Uterus (tissue), 3 donors: ENCODE measurements at regions not wholly inside any gene's neighbourhood (a gene's known extent, or its start where the extent isn't known, plus 50 kb on each side); places are given as distances from the start of the nearest gene placed in this dataset.

Experiments used
- DNase-seq, 2 donors: peaks; one replicate each; pipeline ENCODE4 v3.0.0-alpha.2; 2019 to 2020
- H3K27ac ChIP-seq, 2 donors: fragments of 200-600 bp; sonication (generic); 1 replicate in 1 of 2; 2 replicates in 1 of 2; pipeline ENCODE4 v1.5.1; 2016 to 2018
- H3K27me3 ChIP-seq, 2 donors: fragments of 200-600 bp; sonication (generic); one replicate each; pipeline ENCODE4 v1.5.1; 2018 to 2019; ENCODE audit warnings: control low read depth in 1 of 2
- H3K36me3 ChIP-seq, 2 donors: fragments of 200-600 bp; sonication (generic); one replicate each; pipeline ENCODE4 v1.5.1; 2019; ENCODE audit warnings: control low read depth in 1 of 2
- H3K4me1 ChIP-seq, 2 donors: fragments of 200-600 bp; sonication (generic); one replicate each; pipeline ENCODE4 v1.5.1; 2018 to 2019; ENCODE audit warnings: control low read depth in 1 of 2
- H3K4me3 ChIP-seq, 2 donors: fragments of 200-600 bp; sonication (generic); 1 replicate in 1 of 2; 2 replicates in 1 of 2; pipeline ENCODE4 v1.5.1; 2018 to 2019; ENCODE audit warnings: mild to moderate bottlenecking in 1 of 2
- H3K9me3 ChIP-seq, 2 donors: fragments of 200-600 bp; sonication (generic); one replicate each; pipeline ENCODE4 v1.5.1; 2019; ENCODE audit warnings: control low read depth in 1 of 2
- CTCF ChIP-seq, 4 experiments: fragments of 200-600 bp in 2 of 4; fragments of 450-650 bp in 2 of 4; sonication (generic) in 2 of 4; IDR thresholded peaks; one replicate each; pipeline ENCODE4 v1.5.1; 2016 to 2019; ENCODE audit warnings: antibody characterized with exemption in 4 of 4, mild to moderate bottlenecking in 2 of 4, moderate library complexity in 1 of 4
- POLR2A ChIP-seq, 2 donors: fragments of 450-650 bp; IDR thresholded peaks; one replicate each; pipeline ENCODE4 v1.6.1; 2016; ENCODE audit warnings: antibody characterized with exemption in 2 of 2, mild to moderate bottlenecking in 1 of 2, moderate library complexity in 1 of 2
- intact Hi-C: fragments of 100-400 bp; cut with DNase I; formaldehyde crosslinking; loops from one replicate; pipeline ENCODE4 v1.15.1; 2023; ENCODE audit warnings: low total_unique reads
- donor health status: DM: yes; HTN: yes; CAD: no.

- H3K27me3 ChIP-seq = no peaks in the 10 kb centered on the region
- DNase-seq = no peak
- no peaks in the 10 kb centered on the region for H3K36me3 ChIP-seq
- TF ChIP-seq POLR2A (IDR thresholded peaks at IDR 0.05) (no peak), CTCF (IDR thresholded peaks at IDR 0.05) (no peak)
- H3K4me1 ChIP-seq = no peaks in the 10 kb centered on the region
- no peaks in the 10 kb centered on the region for H3K9me3 ChIP-seq
- intact Hi-C loops = no loop called here
- H3K4me3 ChIP-seq = no peak overlapping the region
- H3K27ac ChIP-seq = no peak overlapping the region
These were observed 104.6 kb upstream of the NEO1 start for GRCh38 chr15:72947709-72948108.

DNA sequence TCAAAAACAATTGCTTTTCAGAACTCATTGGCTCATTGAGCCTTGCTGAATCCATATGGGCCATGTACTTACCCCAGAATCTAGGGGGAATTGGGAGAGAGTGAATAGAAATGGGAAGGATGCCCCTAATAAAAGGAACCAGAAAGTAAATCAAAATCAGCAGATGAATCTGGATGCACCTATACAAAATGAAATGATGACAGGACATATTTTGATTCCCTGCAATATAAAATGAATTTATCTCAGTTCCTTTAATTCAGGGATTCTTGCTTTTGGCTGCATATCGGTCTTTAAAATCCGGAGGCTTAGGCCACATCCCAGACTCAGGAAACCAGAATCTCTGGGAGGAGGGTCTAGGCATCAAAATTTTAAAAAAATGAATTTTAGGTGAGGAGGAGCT, 107.7 kb upstream of the NEO1 start:
- H3K27ac ChIP-seq = no peak overlapping the region

GRCh38 chr15:72940229-72940622, 112.0 kb upstream of the NEO1 start:
- Histone ChIP-seq H3K27ac (no peak overlapping the region), H3K27me3 (no peaks in the 10 kb centered on the region), H3K36me3 (no peaks in the 10 kb centered on the region), H3K9me3 (no peaks in the 10 kb centered on the region), H3K4me3 (no peak overlapping the region), H3K4me1 (no peaks in the 10 kb centered on the region)
- TF ChIP-seq POLR2A (IDR thresholded peaks at IDR 0.05) (no peak), CTCF (IDR thresholded peaks at IDR 0.05) (no peak)
- intact Hi-C loops = no loop called here
- DNase-seq = no peak

More for the DNA sequence above, 107.7 kb upstream of the NEO1 start:
- DNase-seq = no peak
- intact Hi-C loops = no loop called here
- Histone ChIP-seq H3K27me3 (no peaks in the 10 kb centered on the region), H3K9me3 (no peaks in the 10 kb centered on the region), H3K4me1 (no peaks in the 10 kb centered on the region), H3K36me3 (no peaks in the 10 kb centered on the region), H3K4me3 (no peak overlapping the region)
- TF ChIP-seq POLR2A (IDR thresholded peaks at IDR 0.05) = no peak

DNA sequence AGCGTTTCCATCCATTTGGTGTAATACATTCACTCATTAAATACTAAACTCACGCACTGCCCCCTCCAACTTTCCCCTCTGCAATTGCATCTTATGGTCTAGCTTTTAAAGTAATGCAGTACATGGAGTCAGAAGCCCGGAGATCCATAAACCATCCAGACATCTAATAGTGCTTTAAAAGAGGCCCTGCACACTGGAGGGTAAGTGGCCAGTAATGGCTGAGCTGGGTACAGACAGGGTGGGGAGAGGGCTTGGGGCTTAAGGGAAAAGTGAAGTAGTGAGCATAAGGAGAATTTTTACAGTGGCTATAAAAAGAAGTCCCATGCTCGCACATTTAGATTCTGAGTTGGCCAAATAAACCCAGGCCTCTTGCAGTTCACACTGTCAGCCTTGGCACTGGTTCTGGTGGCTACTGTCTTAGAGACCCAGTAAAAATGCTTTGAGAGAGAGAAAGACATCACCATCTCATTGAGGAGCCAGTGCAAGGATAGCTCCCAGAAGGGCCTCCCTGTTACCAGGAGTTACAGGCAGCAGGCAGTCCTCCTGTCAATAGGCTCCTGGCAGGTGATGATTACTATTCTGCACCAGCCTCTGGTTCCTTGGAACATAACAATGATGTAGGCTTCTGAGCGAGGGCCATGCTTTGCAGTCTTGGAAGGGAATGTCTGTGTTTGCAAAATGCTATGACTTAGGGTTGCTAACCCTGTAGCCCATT, 112.6 kb upstream of the NEO1 start:
- Histone ChIP-seq H3K9me3 (no peaks in the 10 kb centered on the region), H3K36me3 (no peaks in the 10 kb centered on the region), H3K4me3 (no peak overlapping the region), H3K4me1 (no peaks in the 10 kb centered on the region), H3K27me3 (no peaks in the 10 kb centered on the region), H3K27ac (no peak overlapping the region)
- no peak for DNase-seq
- intact Hi-C loops = no loop called here
- no peak for TF ChIP-seq CTCF (IDR thresholded peaks at IDR 0.05)
- TF ChIP-seq POLR2A (IDR thresholded peaks at IDR 0.05) = no peak

DNA sequence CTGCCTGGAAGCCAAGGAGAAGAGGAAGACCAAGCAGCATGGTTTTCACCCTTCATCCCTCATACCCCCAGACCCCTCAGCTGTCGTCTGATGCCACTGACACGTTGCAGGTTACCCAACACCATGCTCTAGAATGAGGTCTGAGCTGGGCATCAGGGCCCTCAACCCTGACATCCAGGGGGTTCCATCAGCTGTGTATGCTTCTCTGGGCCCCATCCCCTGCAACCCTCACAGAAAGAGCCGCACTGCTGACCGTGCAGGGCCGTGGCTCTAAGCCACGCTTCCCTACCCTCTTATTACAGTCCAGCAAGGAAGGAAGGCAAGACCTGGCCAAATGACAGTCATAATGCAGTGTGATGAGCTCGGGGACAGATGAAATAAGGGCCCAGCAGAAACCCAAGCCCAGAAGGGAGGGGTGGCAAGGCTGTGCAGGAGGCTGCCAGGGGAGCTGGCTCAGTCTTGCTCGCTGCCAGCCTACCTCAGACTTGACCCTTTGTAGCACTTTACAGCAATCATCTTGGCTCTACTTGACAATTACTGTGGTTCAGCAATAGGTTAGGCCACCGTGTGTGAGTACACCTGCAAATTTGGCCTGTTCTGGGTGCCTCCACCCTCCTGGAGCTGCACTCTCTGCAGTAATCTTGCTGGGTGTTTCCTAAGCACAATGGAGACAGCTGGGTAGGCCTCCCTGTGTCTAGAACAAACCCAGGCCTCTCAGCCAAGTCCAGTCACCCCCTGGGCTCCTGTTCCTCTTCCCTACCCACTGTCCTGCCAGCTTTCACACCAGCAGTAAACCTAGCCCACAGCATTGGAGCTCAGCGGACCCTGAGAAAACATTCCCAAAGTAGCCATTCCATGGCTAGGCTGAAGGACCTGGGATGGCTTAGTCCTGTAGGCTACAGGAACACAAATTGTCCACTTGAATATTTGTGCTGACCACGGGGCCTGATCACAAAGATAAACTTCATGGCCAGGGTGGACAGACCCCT, 115.3 kb upstream of the NEO1 start:
- Histone ChIP-seq H3K4me3 (no peak overlapping the region), H3K36me3 (no peaks in the 10 kb centered on the region), H3K4me1 (no peaks in the 10 kb centered on the region), H3K27me3 (no peaks in the 10 kb centered on the region), H3K9me3 (no peaks in the 10 kb centered on the region), H3K27ac (no peak overlapping the region)
- no peak for TF ChIP-seq POLR2A (IDR thresholded peaks at IDR 0.05)
- TF ChIP-seq CTCF (IDR thresholded peaks at IDR 0.05) = no peak
- no peak for DNase-seq
- intact Hi-C loops = no loop called here
